ENCODE measurements at regions not wholly inside any gene's neighbourhood (a gene's known extent, or its start where the extent isn't known, plus 50 kb on each side); places are given as distances from the start of the nearest gene placed in this dataset.
"Not testable (repeated sequence)": the region's sequence is repeated elsewhere in the genome, so short reads cannot be mapped to it uniquely, and the experiment has no call there.

DNA sequence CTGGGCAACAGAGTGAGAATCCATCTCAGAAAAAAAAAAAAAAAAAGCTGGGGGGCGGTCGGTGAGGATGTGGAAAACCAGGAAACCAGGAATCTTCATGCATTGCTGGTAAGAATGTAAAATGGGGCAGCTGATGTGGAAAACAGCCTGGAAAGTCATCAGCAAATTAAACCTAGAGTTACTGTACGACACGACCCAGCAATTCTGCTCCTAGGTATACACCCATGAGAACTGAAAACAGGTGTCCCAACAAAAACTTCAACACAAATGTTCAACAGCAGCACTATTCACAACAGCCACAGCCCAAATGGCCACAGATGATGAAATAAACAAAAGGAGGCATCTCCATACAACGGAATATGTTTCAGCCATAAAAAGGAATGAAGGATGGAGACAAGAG is 97.3 kb downstream of the NCOR2 start:
- Histone ChIP-seq H3K27me3 (ENCODE audit: low read length) (no peaks in the 10 kb centered on the region), H3K79me2 (ENCODE audit: insufficient read depth, low read length) (no peaks in the 10 kb centered on the region), H2AFZ (ENCODE audit: low read depth, low read length, severe bottlenecking) (no peak overlapping the region), H3K9me2 (replicated peaks; ENCODE audit: insufficient read depth, low read length) (no peaks in the 10 kb centered on the region), H4K20me1 (ENCODE audit: low read depth, low read length) (no peaks in the 10 kb centered on the region), H3F3A (ENCODE audit: insufficient read depth) (no peaks in the 10 kb centered on the region), H3K4me2 (ENCODE audit: low read depth, low read length, poor library complexity, severe bottlenecking) (peak overlapping the region; percentile 42), H3K9me3 (ENCODE audit: insufficient read depth, low read length) (no peaks in the 10 kb centered on the region; the same call in 1 of the 2 replicates), H3K36me3 (ENCODE audit: low read length) (no peaks in the 10 kb centered on the region; the same call in 1 of the 2 replicates), H3K9ac (ENCODE audit: low read length) (no peak overlapping the region), H3K27ac (ENCODE audit: low read depth, low read length) (peak overlapping the region; percentile 78), H3K4me3 (ENCODE audit: insufficient read depth, low read length, poor library complexity, severe bottlenecking) (no peak overlapping the region)
- TF ChIP-seq EZH2phosphoT487 (conservative IDR thresholded peaks at IDR 0.05; ENCODE audit: low read length) (no peak), CTCF (IDR thresholded peaks at IDR 0.05; ENCODE audit: insufficient read depth, low read length, poor library complexity, severe bottlenecking) (no peak)

DNA sequence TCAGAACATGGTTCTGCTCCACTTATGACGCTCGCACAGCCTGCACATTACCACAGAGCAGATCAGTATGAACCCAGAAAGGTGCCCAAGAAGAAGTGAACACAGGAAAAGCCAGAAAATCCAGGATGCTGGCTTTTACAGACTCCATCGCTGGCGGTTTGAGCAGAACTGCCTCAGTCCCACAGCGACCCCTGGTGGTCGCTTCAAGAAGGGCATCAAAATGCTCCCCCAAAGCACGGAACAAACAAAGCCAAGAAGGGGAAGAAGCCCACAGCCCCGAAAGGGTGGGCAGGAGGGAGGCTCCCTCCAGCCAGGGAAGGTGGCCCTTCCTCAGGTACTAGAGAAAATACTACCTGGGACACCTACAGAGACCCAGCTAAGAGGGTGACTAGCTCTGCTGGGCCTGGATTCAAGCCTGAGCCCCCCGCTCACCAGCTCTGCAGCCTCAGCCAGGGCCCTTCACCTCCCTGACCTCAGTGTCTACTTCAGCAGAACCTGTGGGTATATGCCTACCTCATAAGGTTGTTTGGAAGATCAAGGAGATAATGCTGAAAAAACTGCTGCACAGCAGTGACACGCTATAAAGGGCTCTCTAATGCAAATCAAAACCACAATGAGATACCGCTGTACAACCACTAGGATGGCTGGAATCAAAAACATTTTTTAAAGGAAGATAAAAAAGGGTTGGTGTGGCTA is 98.1 kb downstream of the NCOR2 start:
- H3K27ac ChIP-seq (ENCODE audit: low read depth, low read length), result peak overlapping the region; percentile 78
- H3K4me3 ChIP-seq (ENCODE audit: insufficient read depth, low read length, poor library complexity, severe bottlenecking), result no peak overlapping the region
- no peaks in the 10 kb centered on the region for H3K9me2 ChIP-seq (replicated peaks; ENCODE audit: insufficient read depth, low read length)
- H3K9ac ChIP-seq (ENCODE audit: low read length), result no peak overlapping the region; the same call in 1 of the 2 replicates
- H4K20me1 ChIP-seq (ENCODE audit: low read depth, low read length), result no peaks in the 10 kb centered on the region
- peak overlapping the region; percentile 42 for H3K4me2 ChIP-seq (ENCODE audit: low read depth, low read length, poor library complexity, severe bottlenecking)
- no peaks in the 10 kb centered on the region for H3K27me3 ChIP-seq (ENCODE audit: low read length)
- H3K79me2 ChIP-seq (ENCODE audit: insufficient read depth, low read length), result no peaks in the 10 kb centered on the region
- TF ChIP-seq CTCF (IDR thresholded peaks at IDR 0.05; ENCODE audit: insufficient read depth, low read length, poor library complexity, severe bottlenecking) (peak; percentile 74), EZH2phosphoT487 (conservative IDR thresholded peaks at IDR 0.05; ENCODE audit: low read length) (no peak)
- no peaks in the 10 kb centered on the region; the same call in 1 of the 2 replicates for H3K36me3 ChIP-seq (ENCODE audit: low read length)
- H2AFZ ChIP-seq (ENCODE audit: low read depth, low read length, severe bottlenecking), result no peak overlapping the region
- H3F3A ChIP-seq (ENCODE audit: insufficient read depth), result no peaks in the 10 kb centered on the region
- no peaks in the 10 kb centered on the region; the same call in 1 of the 2 replicates for H3K9me3 ChIP-seq (ENCODE audit: insufficient read depth, low read length)

DNA sequence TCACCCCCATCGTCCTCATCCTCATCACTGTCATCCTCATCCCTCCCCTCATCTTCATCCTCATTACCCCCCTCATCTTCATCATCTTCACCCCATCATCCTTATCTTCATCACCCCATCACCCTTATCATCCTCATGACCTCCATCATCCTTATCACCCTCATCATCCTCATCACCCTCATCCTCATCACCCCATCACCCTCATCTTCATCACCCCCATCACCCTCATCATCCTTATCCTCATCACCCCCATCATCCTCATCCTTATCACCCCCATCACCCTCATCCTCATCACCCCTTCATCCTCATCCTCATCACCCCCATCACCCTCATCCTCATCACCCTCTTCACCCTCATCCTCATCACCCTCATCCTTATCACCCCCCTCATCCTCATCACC is 99.9 kb downstream of the NCOR2 start:
- not testable (repeated sequence) for H3K4me2 ChIP-seq (ENCODE audit: low read depth, low read length, poor library complexity, severe bottlenecking); H3K27ac ChIP-seq (ENCODE audit: low read depth, low read length); H4K20me1 ChIP-seq (ENCODE audit: low read depth, low read length); H3K36me3 ChIP-seq (ENCODE audit: low read length); H3K9me2 ChIP-seq (replicated peaks; ENCODE audit: insufficient read depth, low read length); H2AFZ ChIP-seq (ENCODE audit: low read depth, low read length, severe bottlenecking); H3F3A ChIP-seq (ENCODE audit: insufficient read depth); H3K27me3 ChIP-seq (ENCODE audit: low read length); H3K79me2 ChIP-seq (ENCODE audit: insufficient read depth, low read length); H3K4me3 ChIP-seq (ENCODE audit: insufficient read depth, low read length, poor library complexity, severe bottlenecking); H3K9ac ChIP-seq (ENCODE audit: low read length); H3K9me3 ChIP-seq (ENCODE audit: insufficient read depth, low read length)

All from SU-DHL-6 (cell line).